MM.1S (cell line): ENCODE measurements at regions not wholly inside any gene's neighbourhood (a gene's known extent, or its start where the extent isn't known, plus 50 kb on each side); places are given as distances from the start of the nearest gene placed in this dataset.

Source experiments
- DNase-seq: peaks from one replicate; pipeline ENCODE4 v3.0.0-alpha.2; 2015
- H2AFZ ChIP-seq: fragments of 300-600 bp; sonication (generic); 2 replicates; pipeline ENCODE4 v1.6.0; 2016; ENCODE audit warnings: antibody characterized with exemption, low read length
- H3F3A ChIP-seq: fragments of 300-600 bp; sonication (generic); 2 replicates; pipeline ENCODE4 v1.6.1; 2016; ENCODE audit warnings: mild to moderate bottlenecking, antibody characterized with exemption, low read length, moderate library complexity, mixed read lengths; ENCODE audit not compliant: insufficient read depth
- H3K27ac ChIP-seq: fragments of 300-600 bp; sonication (generic); 2 replicates; pipeline ENCODE4 v1.5.1; 2016; ENCODE audit warnings: mild to moderate bottlenecking, low read length
- H3K27me3 ChIP-seq: fragments of 300-600 bp; sonication (generic); replicated peaks from 2 replicates; pipeline ENCODE4 v1.6.0; 2016; ENCODE audit warnings: low read length; ENCODE audit not compliant: insufficient read depth
- H3K36me3 ChIP-seq: fragments of 300-600 bp; sonication (generic); replicated peaks from 2 replicates; pipeline ENCODE4 v1.6.1; 2016; ENCODE audit warnings: mild to moderate bottlenecking, low read length, mixed read lengths; ENCODE audit not compliant: insufficient read depth
- H3K4me1 ChIP-seq: fragments of 300-600 bp; sonication (generic); 2 replicates; pipeline ENCODE4 v1.6.1; 2016; ENCODE audit warnings: low read length, mixed read lengths
- H3K4me2 ChIP-seq: fragments of 300-600 bp; sonication (generic); 2 replicates; pipeline ENCODE4 v1.6.0; 2016; ENCODE audit warnings: low read depth, low read length
- H3K4me3 ChIP-seq: fragments of 300-600 bp; sonication (generic); 2 replicates; pipeline ENCODE4 v1.5.1; 2016; ENCODE audit warnings: low read length, mixed read lengths
- H3K79me2 ChIP-seq: fragments of 300-600 bp; sonication (generic); 2 replicates; pipeline ENCODE4 v1.6.1; 2016; ENCODE audit warnings: mixed run types, low read length, mixed read lengths
- H3K9ac ChIP-seq: fragments of 300-600 bp; sonication (generic); 2 replicates; pipeline ENCODE4 v1.6.1; 2016; ENCODE audit warnings: low read length, mixed read lengths
- H3K9me2 ChIP-seq: fragments of 300-600 bp; sonication (generic); replicated peaks from 2 replicates; pipeline ENCODE4 v1.6.1; 2016; ENCODE audit warnings: mild to moderate bottlenecking, low read length, mixed read lengths; ENCODE audit not compliant: insufficient read depth
- H3K9me3 ChIP-seq: fragments of 300-600 bp; sonication (generic); replicated peaks from 2 replicates; pipeline ENCODE4 v1.6.1; 2016; ENCODE audit warnings: mild to moderate bottlenecking, low read length, mixed read lengths; ENCODE audit not compliant: insufficient read depth
- H4K20me1 ChIP-seq: fragments of 300-600 bp; sonication (generic); 2 replicates; pipeline ENCODE4 v1.6.1; 2016; ENCODE audit warnings: mild to moderate bottlenecking, low read length, moderate library complexity, mixed read lengths; ENCODE audit not compliant: insufficient read depth
- CTCF ChIP-seq: fragments of 300-600 bp; sonication (generic); IDR thresholded peaks from 2 replicates; pipeline ENCODE4 v1.5.1; 2016; ENCODE audit warnings: antibody characterized with exemption, low read length, mixed read lengths
- EZH2 ChIP-seq: fragments of 300-600 bp; sonication (generic); optimal IDR thresholded peaks from 2 replicates; pipeline ENCODE3; 2017; ENCODE audit warnings: low read depth, mild to moderate bottlenecking, antibody characterized with exemption, low read length, mixed read lengths
- EZH2phosphoT487 ChIP-seq: fragments of 300-600 bp; sonication (generic); IDR thresholded peaks from 2 replicates; pipeline ENCODE4 v1.6.1; 2018; ENCODE audit warnings: antibody characterized with exemption, low read length

- Histone ChIP-seq H2AFZ (no peak overlapping the region), H3K4me3 (no peak overlapping the region), H3K4me2 (no peak overlapping the region), H3K27me3 (no peaks in the 10 kb centered on the region), H3F3A (no peaks in the 10 kb centered on the region), H3K9me3 (no peaks in the 10 kb centered on the region), H3K9ac (no peak overlapping the region), H3K79me2 (no peaks in the 10 kb centered on the region), H3K4me1 (no peaks in the 10 kb centered on the region), H4K20me1 (no peaks in the 10 kb centered on the region), H3K36me3 (no peaks in the 10 kb centered on the region), H3K27ac (no peak overlapping the region), H3K9me2 (no peaks in the 10 kb centered on the region)
- no peak for DNase-seq
- TF ChIP-seq EZH2, result no peak
- no peak for TF ChIP-seq EZH2phosphoT487
- no peak for TF ChIP-seq CTCF
These were observed 120.0 kb upstream of the FRMD4B start for GRCh38 chr3:69505770-69506407.

GRCh38 chr3:69504232-69504631 is 118.3 kb upstream of the FRMD4B start:
- Histone ChIP-seq H3K27ac (no peak overlapping the region), H3K4me3 (no peak overlapping the region), H3K9me3 (no peaks in the 10 kb centered on the region), H3K27me3 (no peaks in the 10 kb centered on the region), H3K9me2 (no peaks in the 10 kb centered on the region), H3F3A (no peaks in the 10 kb centered on the region), H3K79me2 (no peaks in the 10 kb centered on the region), H3K36me3 (no peaks in the 10 kb centered on the region), H3K4me2 (no peak overlapping the region), H2AFZ (no peak overlapping the region), H4K20me1 (no peaks in the 10 kb centered on the region), H3K9ac (no peak overlapping the region), H3K4me1 (no peaks in the 10 kb centered on the region)
- DNase-seq, result no peak
- TF ChIP-seq EZH2phosphoT487 (no peak), CTCF (no peak), EZH2 (no peak)

DNA sequence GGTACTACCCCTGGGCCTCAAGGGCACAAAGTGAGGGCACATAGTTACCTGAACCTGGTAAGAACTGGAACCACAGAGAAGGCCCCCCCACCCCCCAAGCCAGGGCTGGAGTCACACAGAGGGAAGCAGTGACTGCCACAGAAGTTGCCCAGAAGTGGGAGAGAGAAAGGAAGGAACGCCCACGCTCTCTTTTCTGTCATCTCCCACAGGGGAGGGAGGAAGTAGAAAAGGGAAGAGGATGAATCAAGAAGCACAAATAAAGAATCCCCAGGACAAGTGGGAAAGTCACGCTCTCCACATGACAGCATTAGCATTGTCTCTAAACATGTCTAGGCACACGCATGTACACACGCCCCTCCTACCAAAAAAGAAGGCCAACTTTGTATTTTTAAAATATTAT is 114.7 kb upstream of the FRMD4B start:
- H3K9ac ChIP-seq, result no peak overlapping the region
- H2AFZ ChIP-seq, result no peak overlapping the region
- H3K36me3 ChIP-seq, result no peaks in the 10 kb centered on the region
- H3K4me3 ChIP-seq, result no peak overlapping the region
- no peak overlapping the region for H3K4me2 ChIP-seq
- H3K27me3 ChIP-seq, result no peaks in the 10 kb centered on the region
- H3K27ac ChIP-seq, result no peak overlapping the region
- no peaks in the 10 kb centered on the region for H3F3A ChIP-seq
- no peaks in the 10 kb centered on the region for H3K9me2 ChIP-seq
- no peak for DNase-seq
- TF ChIP-seq EZH2phosphoT487, result no peak
- no peaks in the 10 kb centered on the region for H3K79me2 ChIP-seq
- H4K20me1 ChIP-seq, result no peaks in the 10 kb centered on the region
- H3K4me1 ChIP-seq, result no peaks in the 10 kb centered on the region
- H3K9me3 ChIP-seq, result no peaks in the 10 kb centered on the region

DNA sequence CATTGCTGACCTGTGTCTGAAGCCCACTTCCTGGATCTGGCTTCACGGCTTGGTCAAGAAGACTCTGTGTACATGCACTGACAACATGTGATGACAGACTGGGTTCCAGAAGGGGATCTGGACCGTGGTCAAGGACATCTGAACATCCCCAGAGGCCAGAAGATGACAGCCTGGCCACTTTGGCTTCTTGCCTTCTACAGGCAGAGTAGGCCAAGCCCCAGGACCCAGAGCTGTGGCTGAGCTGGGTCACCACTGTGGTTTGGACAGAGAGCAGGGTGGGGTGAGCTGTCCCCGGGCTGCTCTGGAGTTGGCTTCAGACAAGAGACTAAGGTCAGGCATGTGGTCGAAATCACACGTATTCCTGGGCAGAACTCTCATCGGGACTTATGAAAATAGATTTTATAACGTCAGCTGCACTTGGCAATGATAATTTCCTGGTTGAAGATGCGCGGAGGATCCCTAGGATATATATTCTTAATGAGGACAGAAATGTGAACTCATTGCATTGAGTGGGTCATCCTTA is 114.1 kb upstream of the FRMD4B start:
- Histone ChIP-seq H3F3A (no peaks in the 10 kb centered on the region), H4K20me1 (no peaks in the 10 kb centered on the region), H2AFZ (no peak overlapping the region), H3K9ac (no peak overlapping the region), H3K36me3 (no peaks in the 10 kb centered on the region), H3K9me3 (no peaks in the 10 kb centered on the region), H3K9me2 (no peaks in the 10 kb centered on the region), H3K4me1 (no peaks in the 10 kb centered on the region), H3K27me3 (no peaks in the 10 kb centered on the region), H3K79me2 (no peaks in the 10 kb centered on the region), H3K27ac (no peak overlapping the region), H3K4me2 (no peak overlapping the region), H3K4me3 (no peak overlapping the region)
- DNase-seq, result no peak
- TF ChIP-seq EZH2 (no peak), EZH2phosphoT487 (no peak), CTCF (no peak)
